HEK293 (cell line): ENCODE measurements at regions not wholly inside any gene's neighbourhood (a gene's known extent, or its start where the extent isn't known, plus 50 kb on each side); places are given as distances from the start of the nearest gene placed in this dataset.
"Not testable (repeated sequence)": the region's sequence is repeated elsewhere in the genome, so short reads cannot be mapped to it uniquely, and the experiment has no call there.

ENCODE experiments used
- SP2 ChIP-seq: fragments of 450-650 bp; formaldehyde crosslinking; IDR thresholded peaks from 2 replicates; pipeline ENCODE4 v1.5.1; 2016; ENCODE audit warnings: missing biosample characterization, missing genetic modification characterization
- TRIM28 ChIP-seq: IDR thresholded peaks from 2 replicates; pipeline ENCODE4 v1.6.1; 2011; ENCODE audit warnings: low read length, control low read depth, borderline replicate concordance
- ZIC2 ChIP-seq: fragments of 450-650 bp; formaldehyde crosslinking; IDR thresholded peaks from 2 replicates; pipeline ENCODE4 v1.5.1; 2016; ENCODE audit warnings: missing biosample characterization, missing genetic modification characterization
- ZNF24 ChIP-seq: fragments of 450-650 bp; formaldehyde crosslinking; IDR thresholded peaks from 2 replicates; pipeline ENCODE4 v1.5.1; 2016; ENCODE audit warnings: missing biosample characterization, missing genetic modification characterization
- ZNF416 ChIP-seq: fragments of 450-650 bp; formaldehyde crosslinking; IDR thresholded peaks from 2 replicates; pipeline ENCODE4 v1.5.1; 2016; ENCODE audit warnings: missing biosample characterization, missing genetic modification characterization
- ZNF629 ChIP-seq: fragments of 450-650 bp; formaldehyde crosslinking; IDR thresholded peaks from 2 replicates; pipeline ENCODE4 v1.5.1; 2017; ENCODE audit warnings: missing biosample characterization, missing genetic modification characterization
- ZNF785 ChIP-seq: fragments of 450-650 bp; formaldehyde crosslinking; IDR thresholded peaks from 2 replicates; pipeline ENCODE4 v1.5.1; 2016; ENCODE audit warnings: missing biosample characterization, missing genetic modification characterization
- TF ChIP-seq, protein P1 (sequence below): fragments of 450-650 bp; formaldehyde crosslinking; IDR thresholded peaks from 2 replicates; pipeline ENCODE4 v1.5.1; 2016; ENCODE audit warnings: missing biosample characterization, missing genetic modification characterization
- TF ChIP-seq, protein P2 (sequence below): fragments of 450-650 bp; formaldehyde crosslinking; IDR thresholded peaks from 2 replicates; pipeline ENCODE4 v1.5.1; 2016; ENCODE audit warnings: missing biosample characterization, missing genetic modification characterization
- TF ChIP-seq, protein P3 (sequence below): fragments of 450-650 bp; formaldehyde crosslinking; IDR thresholded peaks from 2 replicates; pipeline ENCODE4 v1.5.1; 2017; ENCODE audit warnings: missing biosample characterization, mild to moderate bottlenecking, missing genetic modification characterization, moderate library complexity
- TF ChIP-seq, protein P4 (sequence below): fragments of 450-650 bp; formaldehyde crosslinking; conservative IDR thresholded peaks from 2 replicates; pipeline ENCODE4 v1.5.1; 2016; ENCODE audit warnings: low read depth, missing biosample characterization, missing genetic modification characterization

DNA sequence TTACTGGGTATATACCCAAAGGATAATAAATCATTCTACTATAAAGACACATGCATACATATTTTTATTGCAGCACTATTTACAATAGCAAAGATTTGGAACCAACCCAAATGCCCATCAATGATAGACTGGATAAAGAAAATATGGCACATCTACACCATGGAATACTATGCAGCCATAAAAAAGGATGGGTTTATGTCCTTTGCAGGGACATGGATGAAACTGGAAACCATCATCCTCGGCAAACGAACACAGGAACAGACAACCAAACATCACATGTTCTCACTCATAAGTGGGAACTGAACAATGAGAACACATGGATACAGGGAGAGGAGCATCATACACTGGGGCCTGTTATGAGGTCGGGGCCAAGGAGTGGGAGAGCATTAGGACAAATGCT, 665.0 kb upstream of the KCNMB2 start:
- TF ChIP-seq, protein P1, sequence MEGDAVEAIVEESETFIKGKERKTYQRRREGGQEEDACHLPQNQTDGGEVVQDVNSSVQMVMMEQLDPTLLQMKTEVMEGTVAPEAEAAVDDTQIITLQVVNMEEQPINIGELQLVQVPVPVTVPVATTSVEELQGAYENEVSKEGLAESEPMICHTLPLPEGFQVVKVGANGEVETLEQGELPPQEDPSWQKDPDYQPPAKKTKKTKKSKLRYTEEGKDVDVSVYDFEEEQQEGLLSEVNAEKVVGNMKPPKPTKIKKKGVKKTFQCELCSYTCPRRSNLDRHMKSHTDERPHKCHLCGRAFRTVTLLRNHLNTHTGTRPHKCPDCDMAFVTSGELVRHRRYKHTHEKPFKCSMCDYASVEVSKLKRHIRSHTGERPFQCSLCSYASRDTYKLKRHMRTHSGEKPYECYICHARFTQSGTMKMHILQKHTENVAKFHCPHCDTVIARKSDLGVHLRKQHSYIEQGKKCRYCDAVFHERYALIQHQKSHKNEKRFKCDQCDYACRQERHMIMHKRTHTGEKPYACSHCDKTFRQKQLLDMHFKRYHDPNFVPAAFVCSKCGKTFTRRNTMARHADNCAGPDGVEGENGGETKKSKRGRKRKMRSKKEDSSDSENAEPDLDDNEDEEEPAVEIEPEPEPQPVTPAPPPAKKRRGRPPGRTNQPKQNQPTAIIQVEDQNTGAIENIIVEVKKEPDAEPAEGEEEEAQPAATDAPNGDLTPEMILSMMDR (tag by site-specific recombination): not testable (repeated sequence)
- TF ChIP-seq ZIC2 (tag by site-specific recombination); SP2 (tag by site-specific recombination); ZNF629; ZNF785 (tag by site-specific recombination); ZNF416 (tag by site-specific recombination); ZNF24 (tag by site-specific recombination); TRIM28: not testable (repeated sequence)
- TF ChIP-seq, protein P2, sequence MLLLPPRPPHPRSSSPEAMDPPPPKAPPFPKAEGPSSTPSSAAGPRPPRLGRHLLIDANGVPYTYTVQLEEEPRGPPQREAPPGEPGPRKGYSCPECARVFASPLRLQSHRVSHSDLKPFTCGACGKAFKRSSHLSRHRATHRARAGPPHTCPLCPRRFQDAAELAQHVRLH: not testable (repeated sequence)
- TF ChIP-seq, protein P3, sequence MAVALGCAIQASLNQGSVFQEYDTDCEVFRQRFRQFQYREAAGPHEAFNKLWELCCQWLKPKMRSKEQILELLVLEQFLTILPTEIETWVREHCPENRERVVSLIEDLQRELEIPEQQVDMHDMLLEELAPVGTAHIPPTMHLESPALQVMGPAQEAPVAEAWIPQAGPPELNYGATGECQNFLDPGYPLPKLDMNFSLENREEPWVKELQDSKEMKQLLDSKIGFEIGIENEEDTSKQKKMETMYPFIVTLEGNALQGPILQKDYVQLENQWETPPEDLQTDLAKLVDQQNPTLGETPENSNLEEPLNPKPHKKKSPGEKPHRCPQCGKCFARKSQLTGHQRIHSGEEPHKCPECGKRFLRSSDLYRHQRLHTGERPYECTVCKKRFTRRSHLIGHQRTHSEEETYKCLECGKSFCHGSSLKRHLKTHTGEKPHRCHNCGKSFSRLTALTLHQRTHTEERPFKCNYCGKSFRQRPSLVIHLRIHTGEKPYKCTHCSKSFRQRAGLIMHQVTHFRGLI (tag by site-specific recombination): not testable (repeated sequence)
- TF ChIP-seq, protein P4, sequence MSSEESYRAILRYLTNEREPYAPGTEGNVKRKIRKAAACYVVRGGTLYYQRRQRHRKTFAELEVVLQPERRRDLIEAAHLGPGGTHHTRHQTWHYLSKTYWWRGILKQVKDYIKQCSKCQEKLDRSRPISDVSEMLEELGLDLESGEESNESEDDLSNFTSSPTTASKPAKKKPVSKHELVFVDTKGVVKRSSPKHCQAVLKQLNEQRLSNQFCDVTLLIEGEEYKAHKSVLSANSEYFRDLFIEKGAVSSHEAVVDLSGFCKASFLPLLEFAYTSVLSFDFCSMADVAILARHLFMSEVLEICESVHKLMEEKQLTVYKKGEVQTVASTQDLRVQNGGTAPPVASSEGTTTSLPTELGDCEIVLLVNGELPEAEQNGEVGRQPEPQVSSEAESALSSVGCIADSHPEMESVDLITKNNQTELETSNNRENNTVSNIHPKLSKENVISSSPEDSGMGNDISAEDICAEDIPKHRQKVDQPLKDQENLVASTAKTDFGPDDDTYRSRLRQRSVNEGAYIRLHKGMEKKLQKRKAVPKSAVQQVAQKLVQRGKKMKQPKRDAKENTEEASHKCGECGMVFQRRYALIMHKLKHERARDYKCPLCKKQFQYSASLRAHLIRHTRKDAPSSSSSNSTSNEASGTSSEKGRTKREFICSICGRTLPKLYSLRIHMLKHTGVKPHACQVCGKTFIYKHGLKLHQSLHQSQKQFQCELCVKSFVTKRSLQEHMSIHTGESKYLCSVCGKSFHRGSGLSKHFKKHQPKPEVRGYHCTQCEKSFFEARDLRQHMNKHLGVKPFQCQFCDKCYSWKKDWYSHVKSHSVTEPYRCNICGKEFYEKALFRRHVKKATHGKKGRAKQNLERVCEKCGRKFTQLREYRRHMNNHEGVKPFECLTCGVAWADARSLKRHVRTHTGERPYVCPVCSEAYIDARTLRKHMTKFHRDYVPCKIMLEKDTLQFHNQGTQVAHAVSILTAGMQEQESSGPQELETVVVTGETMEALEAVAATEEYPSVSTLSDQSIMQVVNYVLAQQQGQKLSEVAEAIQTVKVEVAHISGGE (tag by site-specific recombination): not testable (repeated sequence)
